ENCODE measurements at regions not wholly inside any gene's neighbourhood (a gene's known extent, or its start where the extent isn't known, plus 50 kb on each side); places are given as distances from the start of the nearest gene placed in this dataset.
"Not testable (repeated sequence)": the region's sequence is repeated elsewhere in the genome, so short reads cannot be mapped to it uniquely, and the experiment has no call there.

- TF ChIP-seq, protein P1, sequence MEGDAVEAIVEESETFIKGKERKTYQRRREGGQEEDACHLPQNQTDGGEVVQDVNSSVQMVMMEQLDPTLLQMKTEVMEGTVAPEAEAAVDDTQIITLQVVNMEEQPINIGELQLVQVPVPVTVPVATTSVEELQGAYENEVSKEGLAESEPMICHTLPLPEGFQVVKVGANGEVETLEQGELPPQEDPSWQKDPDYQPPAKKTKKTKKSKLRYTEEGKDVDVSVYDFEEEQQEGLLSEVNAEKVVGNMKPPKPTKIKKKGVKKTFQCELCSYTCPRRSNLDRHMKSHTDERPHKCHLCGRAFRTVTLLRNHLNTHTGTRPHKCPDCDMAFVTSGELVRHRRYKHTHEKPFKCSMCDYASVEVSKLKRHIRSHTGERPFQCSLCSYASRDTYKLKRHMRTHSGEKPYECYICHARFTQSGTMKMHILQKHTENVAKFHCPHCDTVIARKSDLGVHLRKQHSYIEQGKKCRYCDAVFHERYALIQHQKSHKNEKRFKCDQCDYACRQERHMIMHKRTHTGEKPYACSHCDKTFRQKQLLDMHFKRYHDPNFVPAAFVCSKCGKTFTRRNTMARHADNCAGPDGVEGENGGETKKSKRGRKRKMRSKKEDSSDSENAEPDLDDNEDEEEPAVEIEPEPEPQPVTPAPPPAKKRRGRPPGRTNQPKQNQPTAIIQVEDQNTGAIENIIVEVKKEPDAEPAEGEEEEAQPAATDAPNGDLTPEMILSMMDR (conservative IDR thresholded peaks at IDR 0.05; ENCODE audit: low read depth, low read length): no peak
- no peak for DNase-seq (ENCODE audit: low read depth)
- H3K4me3 ChIP-seq (ENCODE audit: low read depth, low read length): no peak overlapping the region
Measured at GRCh38 chr5:89059274-89059673, 176.3 kb upstream of the MEF2C start.

GRCh38 chr5:89055695-89056085, 172.7 kb upstream of the MEF2C start:
- TF ChIP-seq, protein P1 (conservative IDR thresholded peaks at IDR 0.05; ENCODE audit: low read depth, low read length): no peak
- no peak overlapping the region for H3K4me3 ChIP-seq (ENCODE audit: low read depth, low read length)
- peak; percentile 34 for DNase-seq (ENCODE audit: low read depth)

DNA sequence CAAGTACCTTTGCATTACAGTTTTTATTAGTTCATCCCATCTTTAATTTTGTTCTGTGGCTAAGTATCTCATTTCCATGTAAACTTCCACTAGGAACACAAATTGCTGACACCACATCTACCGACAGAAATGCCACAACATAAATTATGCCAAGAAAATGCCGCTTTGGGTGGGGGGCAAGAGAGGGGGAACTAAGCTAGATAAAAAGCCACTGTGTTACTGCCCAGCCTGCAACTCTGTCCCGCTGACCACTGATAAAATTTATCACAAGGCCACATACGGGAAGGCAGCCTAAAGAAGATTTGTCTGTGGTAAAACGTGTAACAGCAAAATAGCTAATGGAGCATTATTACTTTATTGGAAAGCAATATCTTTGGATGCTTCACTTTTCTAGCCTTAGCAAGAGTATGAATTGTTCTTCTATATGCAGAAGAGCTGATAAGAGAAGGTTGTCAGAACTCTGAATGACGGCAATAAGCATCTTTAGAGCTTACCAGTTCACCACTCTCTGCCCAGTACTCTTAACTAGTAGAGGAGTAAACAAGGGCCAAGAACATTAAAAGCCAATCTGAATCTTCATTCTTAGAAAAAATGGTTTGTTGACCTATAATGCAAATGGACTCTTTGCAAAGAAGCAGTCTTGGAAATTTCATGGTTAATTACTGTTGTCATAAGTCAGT, 172.2 kb upstream of the MEF2C start:
- TF ChIP-seq, protein P1 (conservative IDR thresholded peaks at IDR 0.05; ENCODE audit: low read depth, low read length): no peak
- no peak for DNase-seq (ENCODE audit: low read depth)
- no peak overlapping the region for H3K4me3 ChIP-seq (ENCODE audit: low read depth, low read length)

GRCh38 chr5:89053547-89053946, 170.6 kb upstream of the MEF2C start:
- no peak for DNase-seq (ENCODE audit: low read depth)
- H3K4me3 ChIP-seq (ENCODE audit: low read depth, low read length): no peak overlapping the region
- TF ChIP-seq, protein P1 (conservative IDR thresholded peaks at IDR 0.05; ENCODE audit: low read depth, low read length): no peak

DNA sequence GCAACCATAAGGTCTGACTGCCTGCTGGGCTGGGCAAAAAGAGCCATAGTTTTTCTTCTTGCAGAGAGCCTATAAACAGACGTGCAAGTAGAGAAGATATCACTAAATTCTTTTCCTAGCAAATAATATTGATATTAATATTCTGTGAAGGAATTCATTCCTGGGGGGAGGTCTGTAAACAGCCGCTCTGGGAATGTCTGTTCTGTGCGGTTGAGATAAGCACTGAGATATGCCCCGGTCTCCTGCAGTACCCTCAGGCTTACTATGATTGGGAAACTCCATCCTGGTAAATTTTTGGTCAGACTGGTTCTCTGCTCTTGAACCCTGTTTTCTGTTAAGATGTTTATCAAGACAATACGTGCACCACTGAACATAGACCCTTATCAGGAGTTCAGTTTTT, 167.1 kb upstream of the MEF2C start:
- H3K4me3 ChIP-seq (ENCODE audit: low read depth, low read length): not testable (repeated sequence)
- DNase-seq (ENCODE audit: low read depth): peak; percentile 3

- TF ChIP-seq, protein P1 (conservative IDR thresholded peaks at IDR 0.05; ENCODE audit: low read depth, low read length): no peak
- no peak for DNase-seq (ENCODE audit: low read depth)
- no peak overlapping the region for H3K4me3 ChIP-seq (ENCODE audit: low read depth, low read length)
Measured at GRCh38 chr5:89047571-89047970, 164.6 kb upstream of the MEF2C start.

DNA sequence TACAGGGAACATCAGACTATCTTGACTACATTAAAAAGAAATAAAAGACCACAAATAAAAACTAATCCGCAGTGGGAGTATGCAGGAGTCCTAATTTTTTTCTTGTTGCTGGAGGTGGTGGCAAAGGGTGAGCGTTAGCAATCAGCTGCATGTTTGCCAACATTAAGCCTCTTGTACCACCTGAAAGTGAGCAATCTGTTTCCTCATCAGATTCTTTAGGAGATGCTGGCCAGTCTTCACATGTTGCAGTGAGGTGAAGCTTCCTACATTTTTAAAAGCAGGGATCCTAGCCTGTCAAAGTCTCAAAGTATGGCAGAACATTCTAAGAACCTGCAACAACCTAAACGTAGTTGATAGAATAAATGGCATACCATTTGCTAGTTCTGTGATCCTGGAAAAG, 162.2 kb upstream of the MEF2C start:
- no peak overlapping the region for H3K4me3 ChIP-seq (ENCODE audit: low read depth, low read length)
- TF ChIP-seq, protein P1 (conservative IDR thresholded peaks at IDR 0.05; ENCODE audit: low read depth, low read length): no peak
- no peak for DNase-seq (ENCODE audit: low read depth)
